ENCODE measurements at regions not wholly inside any gene's neighbourhood (a gene's known extent, or its start where the extent isn't known, plus 50 kb on each side); places are given as distances from the start of the nearest gene placed in this dataset.

- DNase-seq, result no peak
Measured at GRCh38 chr14:100659345-100660001, 67.2 kb upstream of the DLK1 start.

GRCh38 chr14:100660498-100660881 is 66.2 kb upstream of the DLK1 start:
- no peak for DNase-seq

GRCh38 chr14:100660882-100661635 is 65.6 kb upstream of the DLK1 start:
- no peak for DNase-seq

- DNase-seq, result peak; percentile 85
Measured at GRCh38 chr14:100662879-100663760, 63.6 kb upstream of the DLK1 start.

- DNase-seq, result no peak
Measured at GRCh38 chr14:100663761-100664052, 63.0 kb upstream of the DLK1 start.

GRCh38 chr14:100664231-100664630 is 62.5 kb upstream of the DLK1 start:
- no peak for DNase-seq

- DNase-seq, result peak; percentile 84
Measured at GRCh38 chr14:100664841-100665510, 61.7 kb upstream of the DLK1 start.

GRCh38 chr14:100665511-100666032 is 61.1 kb upstream of the DLK1 start:
- DNase-seq, result peak; percentile 64

DNA sequence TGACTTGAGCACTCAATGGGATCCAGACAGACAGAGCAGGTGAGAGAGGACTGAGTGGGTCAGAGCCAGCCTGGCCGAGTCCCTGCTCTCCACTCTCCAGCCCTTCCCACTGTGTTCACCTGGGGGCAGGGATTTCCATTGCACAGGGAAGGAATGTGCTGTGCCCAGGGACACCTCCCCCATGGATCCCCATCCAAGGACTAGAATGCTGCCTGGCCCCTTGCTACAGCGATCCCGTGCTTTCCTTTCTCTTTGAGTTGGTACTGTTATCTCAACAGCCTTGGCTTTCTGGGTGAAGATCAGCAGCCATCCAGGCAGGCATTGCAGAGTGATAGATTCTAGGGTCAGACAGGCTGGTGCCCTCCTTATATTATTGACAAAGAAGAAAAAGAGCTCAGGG is 60.3 kb upstream of the DLK1 start:
- no peak for DNase-seq

DNA sequence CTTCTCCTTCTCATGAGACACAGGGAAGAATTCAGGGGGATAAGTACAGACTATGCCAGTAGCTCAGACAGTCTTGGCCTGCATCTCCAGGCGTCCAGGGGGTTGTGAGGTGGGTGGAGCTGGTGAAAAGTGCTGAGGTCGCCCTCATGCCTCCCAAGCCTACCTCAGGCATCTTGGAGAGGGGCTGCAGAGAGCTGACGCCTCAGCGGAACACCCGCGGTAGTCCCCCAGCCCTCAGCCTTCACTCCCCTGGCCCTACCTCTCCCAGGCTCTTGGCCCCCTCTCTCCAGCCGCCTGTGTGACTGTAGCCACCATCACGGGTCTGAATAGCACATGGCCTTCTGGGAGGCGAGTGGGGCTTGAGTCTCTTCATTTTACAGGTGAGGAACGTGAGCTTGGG is 59.8 kb upstream of the DLK1 start:
- no peak for DNase-seq

DNA sequence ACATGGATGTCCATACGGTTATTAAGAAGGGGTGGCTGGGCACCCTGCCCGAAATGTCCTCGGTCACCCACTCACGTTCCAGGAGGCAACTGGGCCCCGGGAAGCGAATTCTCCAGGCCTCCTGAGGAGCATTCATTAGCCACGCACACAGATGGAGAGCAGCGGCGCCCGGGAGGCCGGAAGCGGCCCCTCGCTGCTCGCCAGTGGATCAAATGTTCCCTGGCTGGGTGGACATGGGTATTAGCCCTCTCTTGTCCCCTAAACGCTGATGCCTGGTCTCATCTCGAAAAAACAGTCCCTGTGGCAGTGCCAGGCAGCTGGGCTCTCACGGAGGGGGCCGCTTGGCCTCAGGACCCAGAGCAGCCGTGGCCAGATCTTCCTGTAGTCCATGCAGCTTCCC is 59.0 kb upstream of the DLK1 start:
- DNase-seq, result peak; percentile 47

- no peak for DNase-seq
Measured at GRCh38 chr14:100668352-100668751, 58.3 kb upstream of the DLK1 start.

GRCh38 chr14:100669011-100669412 is 57.7 kb upstream of the DLK1 start:
- DNase-seq, result no peak

GRCh38 chr14:100669468-100669867 is 57.2 kb upstream of the DLK1 start:
- no peak for DNase-seq

GRCh38 chr14:100670017-100670752 is 56.5 kb upstream of the DLK1 start:
- DNase-seq, result no peak

GRCh38 chr14:100670753-100671049 is 56.0 kb upstream of the DLK1 start:
- no peak for DNase-seq

- DNase-seq, result no peak
Measured at GRCh38 chr14:100671386-100671901, 55.2 kb upstream of the DLK1 start.

- no peak for DNase-seq
Measured at GRCh38 chr14:100671906-100672305, 54.8 kb upstream of the DLK1 start.

GRCh38 chr14:100673085-100673806 is 53.4 kb upstream of the DLK1 start:
- no peak for DNase-seq

DNA sequence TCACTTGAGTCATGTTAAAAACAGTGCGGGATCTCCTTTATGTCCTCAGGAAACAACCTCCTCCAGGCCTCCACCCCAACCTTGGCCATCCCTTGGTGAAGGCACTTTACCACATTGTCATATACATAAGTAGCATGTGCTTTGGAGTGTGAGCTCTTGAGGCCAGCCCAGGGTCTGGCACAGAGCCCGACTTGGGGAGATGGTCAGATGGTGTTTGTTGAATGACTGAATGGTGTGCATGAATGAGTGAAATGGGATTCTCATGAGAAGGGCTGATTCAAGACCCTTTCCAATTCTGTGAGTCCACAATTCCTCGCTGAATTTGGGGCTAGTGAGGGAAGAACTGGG is 52.9 kb upstream of the DLK1 start:
- DNase-seq, result no peak

- no peak for DNase-seq
Measured at GRCh38 chr14:100674428-100674827, 52.3 kb upstream of the DLK1 start.
